GM12872 (cell line): ENCODE measurements at regions not wholly inside any gene's neighbourhood (a gene's known extent, or its start where the extent isn't known, plus 50 kb on each side); places are given as distances from the start of the nearest gene placed in this dataset.

Experiments used
- CTCF ChIP-seq: IDR thresholded peaks from 3 replicates; pipeline ENCODE4 v1.5.1; 2011; ENCODE audit warnings: low read depth, mild to moderate bottlenecking, low read length, moderate library complexity; ENCODE audit not compliant: insufficient read depth

- TF ChIP-seq CTCF = no peak
These were observed 1823.2 kb upstream of the CDH6 start for GRCh38 chr5:29370248-29370647.

DNA sequence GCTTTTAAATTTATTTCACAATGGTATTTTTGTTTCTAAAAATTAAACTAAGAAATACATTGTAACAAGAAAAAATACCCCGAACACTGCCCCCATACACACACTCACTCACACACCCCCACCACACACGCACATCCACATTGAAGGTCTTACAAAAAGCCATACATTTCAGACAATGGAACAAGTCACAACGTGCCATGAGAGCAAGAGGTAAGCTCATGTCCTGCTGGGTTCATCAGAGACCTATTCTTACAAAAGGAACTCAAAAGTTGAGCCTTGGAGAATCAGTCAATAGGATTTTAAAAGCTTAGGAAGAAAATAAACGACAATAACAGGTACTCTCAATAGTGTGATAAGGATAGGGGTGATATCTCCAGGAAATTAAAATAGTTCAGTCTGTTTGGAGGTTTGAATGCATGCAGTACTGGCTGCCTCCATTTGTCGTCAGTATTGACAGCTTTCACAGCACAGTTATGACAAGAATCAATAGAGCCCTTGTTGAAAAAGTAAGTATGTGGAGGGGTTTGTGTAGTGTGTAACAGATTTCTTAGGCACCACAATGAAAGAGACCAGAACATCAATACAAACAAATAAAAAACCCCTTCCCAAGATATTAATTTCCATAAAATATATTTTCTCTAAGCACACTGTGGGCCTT lies 1826.2 kb upstream of the CDH6 start:
- no peak for TF ChIP-seq CTCF

DNA sequence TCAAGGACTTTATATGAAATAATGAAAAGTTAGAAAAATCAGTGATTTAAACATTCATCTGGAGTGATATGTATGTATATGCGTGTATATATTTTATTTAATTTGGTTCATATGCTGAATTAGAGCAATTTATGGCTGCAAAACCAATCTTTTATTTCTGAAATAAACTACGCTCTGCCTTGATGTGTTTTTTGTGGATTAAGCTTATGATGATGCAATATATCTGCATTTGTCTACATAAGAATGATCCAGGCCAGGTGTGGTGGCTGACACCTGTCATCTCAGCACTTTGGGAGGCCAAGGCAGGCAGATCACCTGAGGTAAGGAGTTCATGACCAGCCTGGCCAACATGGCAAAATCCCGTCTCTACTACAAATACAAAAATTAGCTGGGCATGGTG lies 1842.3 kb upstream of the CDH6 start:
- no peak for TF ChIP-seq CTCF

GRCh38 chr5:29337030-29337429 lies 1856.5 kb upstream of the CDH6 start:
- TF ChIP-seq CTCF = no peak

GRCh38 chr5:29321591-29321990 lies 1871.9 kb upstream of the CDH6 start:
- no peak for TF ChIP-seq CTCF

DNA sequence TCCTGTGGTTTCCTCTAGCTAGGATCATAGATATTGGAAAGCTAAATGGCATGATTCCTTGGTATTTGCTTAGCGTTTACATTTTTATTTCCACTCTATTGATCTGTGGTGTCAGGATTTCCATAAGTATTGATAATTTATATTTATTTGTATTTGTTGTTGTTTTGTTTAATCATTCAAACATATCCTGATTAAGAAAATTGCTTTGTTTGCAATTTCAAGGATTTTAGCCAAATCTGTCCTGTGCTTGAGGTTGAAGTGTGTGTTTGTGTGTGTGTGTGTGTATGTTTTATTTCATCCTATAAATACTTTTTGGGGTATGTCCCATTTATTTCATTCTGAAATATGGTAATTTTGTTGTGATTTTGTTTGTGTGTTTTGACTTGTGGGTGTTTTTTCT lies 1884.1 kb upstream of the CDH6 start:
- TF ChIP-seq CTCF = no peak

DNA sequence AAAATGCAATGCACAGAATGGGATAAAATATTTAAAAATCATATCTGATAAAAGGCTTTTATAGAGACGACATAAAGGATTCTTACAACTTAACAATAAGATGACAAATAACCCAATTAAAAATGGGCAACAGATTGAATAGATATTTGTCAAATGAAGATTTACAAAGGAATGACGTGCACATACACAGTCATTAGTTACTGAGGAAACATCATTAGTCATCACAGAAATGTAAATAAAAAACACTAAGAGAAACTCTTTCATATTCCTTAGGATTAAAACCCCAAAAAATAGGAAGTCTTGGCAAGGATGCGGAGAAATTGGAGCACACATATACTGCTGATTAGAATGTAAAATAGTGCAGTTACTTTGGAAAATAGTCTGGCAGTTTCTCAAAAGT lies 1886.0 kb upstream of the CDH6 start:
- TF ChIP-seq CTCF = no peak
